Neuronal stem cell (in vitro differentiated cells): ENCODE measurements at regions not wholly inside any gene's neighbourhood (a gene's known extent, or its start where the extent isn't known, plus 50 kb on each side); places are given as distances from the start of the nearest gene placed in this dataset.
A peak's percentile ranks its signal among the peaks of the same experiment; 100 is the strongest.

ENCODE experiments used
- DNase-seq: peaks from one replicate; pipeline ENCODE4 v3.0.0-alpha.2; 2013; ENCODE audit warnings: low spot score
- H2AFZ ChIP-seq: one replicate; pipeline ENCODE4 v1.6.1; 2013; ENCODE audit warnings: mild to moderate bottlenecking, low read length, inconsistent platforms
- H2AK5ac ChIP-seq: 2 replicates; pipeline ENCODE4 v1.6.1; 2013; ENCODE audit warnings: low read depth, mild to moderate bottlenecking, inconsistent platforms, low read length, moderate library complexity, mixed read lengths
- H2BK120ac ChIP-seq: 2 replicates; pipeline ENCODE4 v1.6.1; 2013; ENCODE audit warnings: low read depth, mild to moderate bottlenecking, inconsistent platforms, low read length, moderate library complexity, mixed read lengths
- H2BK12ac ChIP-seq: one replicate; pipeline ENCODE4 v1.6.1; 2013; ENCODE audit warnings: low read length, inconsistent platforms
- H2BK15ac ChIP-seq: 2 replicates; pipeline ENCODE4 v1.6.1; 2013; ENCODE audit warnings: mild to moderate bottlenecking, low read length, inconsistent platforms, mixed read lengths
- H2BK5ac ChIP-seq: one replicate; pipeline ENCODE4 v1.6.1; 2013; ENCODE audit warnings: inconsistent platforms, mild to moderate bottlenecking, low read length, moderate library complexity
- H3K14ac ChIP-seq: one replicate; pipeline ENCODE4 v1.6.1; 2013; ENCODE audit warnings: low read length, inconsistent platforms
- H3K18ac ChIP-seq: 2 replicates; pipeline ENCODE4 v1.6.1; 2013; ENCODE audit warnings: low read length, inconsistent platforms
- H3K23ac ChIP-seq: 2 replicates; pipeline ENCODE4 v1.6.1; 2013; ENCODE audit warnings: low read depth, mild to moderate bottlenecking, mixed read lengths, low read length, inconsistent platforms; ENCODE audit not compliant: poor library complexity
- H3K27ac ChIP-seq: replicated peaks from 3 replicates; pipeline ENCODE4 v1.5.1; 2013; ENCODE audit warnings: low read length, inconsistent platforms
- H3K27me3 ChIP-seq, 3 experiments: 2 replicates each; pipeline ENCODE4 v1.6.1; 2013; ENCODE audit warnings: low read length in 3 of 3, mild to moderate bottlenecking in 2 of 3, inconsistent platforms in 1 of 3, low read depth in 1 of 3, mixed read lengths in 1 of 3, moderate library complexity in 1 of 3; ENCODE audit not compliant: control insufficient read depth in 3 of 3, insufficient read depth in 3 of 3
- H3K36me3 ChIP-seq, 2 donors: replicated peaks in 1 of 2; 2 replicates each; pipeline ENCODE4 v1.6.1; 2013; ENCODE audit warnings: low read length in 2 of 2; ENCODE audit not compliant: control insufficient read depth in 2 of 2, insufficient read depth in 2 of 2
- H3K4ac ChIP-seq: 2 replicates; pipeline ENCODE4 v1.6.1; 2013; ENCODE audit warnings: inconsistent platforms, mild to moderate bottlenecking, low read length, moderate library complexity
- H3K4me1 ChIP-seq, 2 donors: 1 replicate in 1 of 2; 2 replicates in 1 of 2; pipeline ENCODE4 v1.6.1; 2013; ENCODE audit warnings: low read length in 2 of 2, low read depth in 1 of 2; ENCODE audit not compliant: control insufficient read depth in 2 of 2, insufficient read depth in 1 of 2
- H3K4me2 ChIP-seq: one replicate; pipeline ENCODE4 v1.6.1; 2013; ENCODE audit warnings: mild to moderate bottlenecking, low read length, inconsistent platforms; ENCODE audit not compliant: insufficient read depth, poor library complexity, severe bottlenecking
- H3K4me3 ChIP-seq, 2 donors: 2 replicates each; pipeline ENCODE4 v1.5.1; 2013; ENCODE audit warnings: low read length in 2 of 2, mild to moderate bottlenecking in 2 of 2, inconsistent platforms in 1 of 2, moderate library complexity in 1 of 2
- H3K79me1 ChIP-seq: one replicate; pipeline ENCODE4 v1.6.1; 2013; ENCODE audit warnings: low read depth, mild to moderate bottlenecking, inconsistent platforms, low read length, moderate library complexity
- H3K9ac ChIP-seq: one replicate; pipeline ENCODE4 v1.6.1; 2013; ENCODE audit warnings: mild to moderate bottlenecking, low read depth, low read length, inconsistent platforms; ENCODE audit not compliant: poor library complexity
- H3K9me3 ChIP-seq, 2 donors: replicated peaks in 1 of 2; 2 replicates each; pipeline versions ENCODE3 to v1.6.1; 2013; ENCODE audit warnings: low read length in 2 of 2, mild to moderate bottlenecking in 2 of 2, inconsistent platforms in 1 of 2, low read depth in 1 of 2, mixed read lengths in 1 of 2, moderate library complexity in 1 of 2; ENCODE audit not compliant: control insufficient read depth in 2 of 2, insufficient read depth in 1 of 2
- H4K8ac ChIP-seq: one replicate; pipeline ENCODE4 v1.6.1; 2013; ENCODE audit warnings: low read depth, mild to moderate bottlenecking, inconsistent platforms, low read length, moderate library complexity
- H4K91ac ChIP-seq: one replicate; pipeline ENCODE4 v1.6.1; 2013; ENCODE audit warnings: low read length, low read depth, mild to moderate bottlenecking, inconsistent platforms; ENCODE audit not compliant: poor library complexity
- WGBS, 2 donors: extraction: QIAGEN DNeasy Blood & Tissue Kit; methylation state at CpG; one replicate each; pipeline ENCODE4 v1.1.7; 2013; ENCODE audit warnings: missing lambda C conversion rate in 2 of 2, mixed read lengths in 1 of 2; ENCODE audit not compliant: insufficient read length in 2 of 2, insufficient replicate concordance in 1 of 2; ENCODE audit errors: extremely low coverage in 2 of 2; 5-methylcytosine and 5-hydroxymethylcytosine counted together

DNA sequence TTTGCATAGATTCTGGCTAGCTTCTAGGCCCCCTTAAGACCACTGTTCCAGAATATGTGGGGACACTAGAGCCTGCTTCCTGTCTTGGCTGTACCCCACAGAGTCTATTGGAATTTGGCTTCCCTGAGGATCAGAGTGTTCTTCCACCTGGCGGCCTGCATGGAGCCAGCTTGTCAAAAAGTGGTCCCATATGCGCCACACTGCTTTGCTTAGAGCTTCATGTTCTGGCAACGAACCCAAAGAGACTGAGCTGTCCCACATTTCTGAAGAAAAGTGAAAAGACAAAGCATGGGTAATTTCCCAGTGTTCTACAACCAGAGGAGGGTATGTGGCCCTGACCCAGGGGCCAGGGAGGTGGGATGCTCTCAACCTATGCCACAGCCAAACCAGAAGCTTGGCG is 52.7 kb upstream of the FZD7 start:
- Histone ChIP-seq H3K4me2 (no peak overlapping the region), H2BK12ac (no peak overlapping the region), H3K36me3 (no peaks in the 10 kb centered on the region), H3K4me3 (no peak overlapping the region), H2AFZ (no peak overlapping the region), H3K4me1 (peaks cover 27 to 32% of the 10 kb centered on the region in 2 donors), H3K79me1 (no peaks in the 10 kb centered on the region), H3K27me3 (no peaks in the 10 kb centered on the region), H3K9ac (no peak overlapping the region), H3K4ac (no peak overlapping the region), H2BK120ac (no peak overlapping the region), H3K18ac (no peak overlapping the region), H2BK15ac (no peak overlapping the region), H2BK5ac (no peak overlapping the region), H2AK5ac (no peak overlapping the region), H3K9me3 (no peaks in the 10 kb centered on the region), H4K91ac (no peak overlapping the region), H3K14ac (no peak overlapping the region), H4K8ac (no peak overlapping the region), H3K23ac (no peak overlapping the region), H3K27ac (no peak overlapping the region)
- DNase-seq = no peak
- WGBS, 2 donors = no CpG with 5 or more reads among the region's 4 CpGs

DNA sequence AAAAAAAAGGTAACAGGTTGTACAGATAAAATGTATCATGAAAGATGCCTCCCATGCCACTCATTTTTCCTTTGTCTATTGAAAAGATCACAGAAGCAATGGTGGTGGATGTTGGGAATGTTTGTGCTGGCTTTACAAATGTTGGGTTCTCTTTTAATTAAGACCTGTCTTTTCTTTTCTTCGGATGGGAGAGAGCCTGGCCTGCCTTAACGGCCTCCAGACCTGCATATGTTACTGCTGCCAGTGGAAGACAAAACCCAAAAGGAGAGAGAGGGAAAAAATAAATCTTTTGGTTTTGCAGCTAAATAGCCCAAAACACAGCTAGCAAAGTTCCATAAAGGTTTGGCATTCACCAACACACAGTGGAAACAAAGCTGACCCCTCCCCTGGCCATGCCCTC is 50.5 kb upstream of the FZD7 start:
- H3K9me3 ChIP-seq = no peaks in the 10 kb centered on the region
- H3K4me1 ChIP-seq = peaks cover 22 to 27% of the 10 kb centered on the region in 2 donors
- peak overlapping the region; percentile 60 for H2AFZ ChIP-seq
- no peak overlapping the region for H2BK5ac ChIP-seq
- no CpG with 5 or more reads among the region's 2 CpGs for WGBS, 2 donors
- H3K79me1 ChIP-seq = no peaks in the 10 kb centered on the region
- H3K36me3 ChIP-seq = no peaks in the 10 kb centered on the region
- H2AK5ac ChIP-seq = no peak overlapping the region
- H4K91ac ChIP-seq = no peak overlapping the region
- H3K4me3 ChIP-seq = no peak overlapping the region
- no peak overlapping the region for H3K14ac ChIP-seq
- H4K8ac ChIP-seq = no peak overlapping the region
- no peak overlapping the region for H3K4me2 ChIP-seq
- H3K9ac ChIP-seq = no peak overlapping the region
- no peak for DNase-seq
- H3K4ac ChIP-seq = no peak overlapping the region
- H3K18ac ChIP-seq = no peak overlapping the region
- no peak overlapping the region for H2BK15ac ChIP-seq
- H2BK12ac ChIP-seq = no peak overlapping the region
- H3K27me3 ChIP-seq = no peaks in the 10 kb centered on the region
- H3K27ac ChIP-seq = peak overlapping the region; percentile 79
- no peak overlapping the region for H3K23ac ChIP-seq
- no peak overlapping the region for H2BK120ac ChIP-seq

DNA sequence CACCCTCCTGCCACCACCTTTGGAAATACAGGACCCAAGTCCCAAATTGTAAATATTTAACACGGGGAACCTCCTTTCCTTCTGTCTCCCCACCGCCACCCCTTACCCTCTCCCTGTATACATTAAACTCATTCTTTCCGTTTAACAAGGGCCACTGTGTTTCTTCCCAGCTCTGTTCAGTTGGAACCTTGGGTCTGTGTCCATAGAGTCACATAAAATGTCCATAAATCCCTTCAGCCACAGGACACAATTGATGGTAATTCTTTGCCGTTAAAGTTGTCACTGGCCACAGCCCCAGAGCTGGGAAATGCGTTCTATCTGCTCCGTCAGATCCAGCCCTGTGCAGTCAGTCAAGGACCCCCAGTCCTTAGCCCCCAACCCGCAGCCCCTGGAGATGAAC is 49.9 kb upstream of the FZD7 start:
- H2AFZ ChIP-seq = peak overlapping the region; percentile 44
- no peak overlapping the region for H2BK15ac ChIP-seq
- WGBS, 2 donors = no CpG with 5 or more reads among the region's 7 CpGs
- no peak overlapping the region for H2BK120ac ChIP-seq
- H4K8ac ChIP-seq = no peak overlapping the region
- H3K27me3 ChIP-seq = no peaks in the 10 kb centered on the region
- no peak overlapping the region for H3K14ac ChIP-seq
- no peak for DNase-seq
- no peak overlapping the region for H4K91ac ChIP-seq
- no peak overlapping the region for H3K23ac ChIP-seq
- H3K4me3 ChIP-seq = no peak overlapping the region
- H3K4me2 ChIP-seq = no peak overlapping the region
- no peak overlapping the region for H3K18ac ChIP-seq
- no peak overlapping the region for H2AK5ac ChIP-seq
- no peak overlapping the region for H2BK12ac ChIP-seq
- H3K4ac ChIP-seq = no peak overlapping the region
- no peak overlapping the region for H2BK5ac ChIP-seq
- H3K36me3 ChIP-seq = no peaks in the 10 kb centered on the region
- peaks cover 21 to 24% of the 10 kb centered on the region in 2 donors for H3K4me1 ChIP-seq
- H3K9ac ChIP-seq = no peak overlapping the region
- no peaks in the 10 kb centered on the region for H3K9me3 ChIP-seq
- H3K79me1 ChIP-seq = no peaks in the 10 kb centered on the region
- peak overlapping the region; percentile 79 for H3K27ac ChIP-seq
